Psoas muscle (tissue), 7 donors: ENCODE measurements at regions not wholly inside any gene's neighbourhood (a gene's known extent, or its start where the extent isn't known, plus 50 kb on each side); places are given as distances from the start of the nearest gene placed in this dataset.

Source experiments
- ATAC-seq, 4 donors: fragments of 200-7000 bp; cut with Tn5 transposase; one replicate each; pipeline ENCODE4 v1.9.1; 2020; ENCODE audit warnings: moderate library complexity in 3 of 4, mild to moderate bottlenecking in 2 of 4
- DNase-seq, 2 donors: peaks; one replicate each; pipeline ENCODE4 v3.0.0-alpha.2; 2020
- H3K27ac ChIP-seq: fragments of 200-600 bp; one replicate; pipeline ENCODE4 v1.8.0; 2022
- H3K27me3 ChIP-seq, 3 donors: fragments of 200-600 bp in 1 of 3; one replicate each; pipeline versions ENCODE4 v1.6.1 to v1.8.0; 2013 to 2022; ENCODE audit warnings: low read length in 2 of 3, mild to moderate bottlenecking in 2 of 3, moderate library complexity in 1 of 3; ENCODE audit not compliant: insufficient read depth in 3 of 3
- H3K36me3 ChIP-seq, 2 donors: fragments of 200-600 bp in 1 of 2; one replicate each; pipeline versions ENCODE4 v1.6.1 to v1.8.0; 2013 to 2022; ENCODE audit warnings: low read depth in 1 of 2, mild to moderate bottlenecking in 1 of 2, moderate library complexity in 1 of 2; ENCODE audit not compliant: insufficient read depth in 1 of 2
- H3K4me1 ChIP-seq: fragments of 200-600 bp; one replicate; pipeline ENCODE4 v1.8.0; 2022
- H3K4me3 ChIP-seq: fragments of 200-600 bp; one replicate; pipeline ENCODE4 v1.8.0; 2022; ENCODE audit warnings: mild to moderate bottlenecking
- H3K9me3 ChIP-seq: fragments of 200-600 bp; one replicate; pipeline ENCODE4 v1.8.0; 2022
- CTCF ChIP-seq: fragments of 200-600 bp; IDR thresholded peaks from one replicate; pipeline ENCODE4 v1.8.0; 2022; ENCODE audit warnings: antibody characterized with exemption
- WGBS, 3 donors: extraction: QIAGEN DNeasy Blood & Tissue Kit; methylation state at CpG; one replicate each; pipeline versions ENCODE4 v1.1.6 to v1.1.7; 2013; 5-methylcytosine and 5-hydroxymethylcytosine counted together
- intact Hi-C, 2 donors: fragments of 100-400 bp; cut with DNase I; formaldehyde crosslinking; loops; one replicate each; pipeline versions ENCODE4 v1.11.0 to v1.14.2; 2022
- donor health status: healthy with polysubstance abuse.
- donor health status: DM: no; HTN: no; CAD: no; lungs with moderate emphysema.
- donor health status: Bipolar disorder and iron deficiency.
- donor health status: healthy.
- donor health status: DM: yes; HTN: yes; CAD: no.
- donor health status: DM: no; HTN: no; CAD: no.
- donor health status: DM: yes; HTN: yes; CAD: no.

GRCh38 chr5:61637566-61637965 lies 305.5 kb downstream of the ZSWIM6 start:
- intact Hi-C loops: no loop called here
- ATAC-seq: no peak
- no peak overlapping the region for H3K27ac ChIP-seq

GRCh38 chr5:61638476-61638875 lies 306.4 kb downstream of the ZSWIM6 start:
- Histone ChIP-seq H3K27ac (no peak overlapping the region), H3K27me3 (no peaks in the 10 kb centered on the region), H3K4me1 (no peaks in the 10 kb centered on the region), H3K36me3 (no peaks in the 10 kb centered on the region), H3K9me3 (no peaks in the 10 kb centered on the region), H3K4me3 (no peak overlapping the region)
- WGBS, 3 donors: 37 to 39% (median 39%) methylated on average over 5 of the region's 5 CpGs
- ATAC-seq: peak; percentile 33 to 61 (median 50)
- no peak for TF ChIP-seq CTCF
- intact Hi-C loops: no loop called here
- no peak for DNase-seq

More at GRCh38 chr5:61637566-61637965, 305.5 kb downstream of the ZSWIM6 start:
- no peaks in the 10 kb centered on the region for H3K36me3 ChIP-seq
- H3K4me3 ChIP-seq: no peak overlapping the region
- TF ChIP-seq CTCF: no peak
- no peaks in the 10 kb centered on the region for H3K9me3 ChIP-seq
- H3K27me3 ChIP-seq: no peaks in the 10 kb centered on the region
- no peak for DNase-seq
- no peaks in the 10 kb centered on the region for H3K4me1 ChIP-seq

- no peak overlapping the region for H3K4me3 ChIP-seq
- 84 to 90% (median 84%) methylated on average over 7 of the region's 7 CpGs for WGBS, 3 donors
- H3K36me3 ChIP-seq: no peaks in the 10 kb centered on the region
- ATAC-seq (no peak), DNase-seq (no peak)
- intact Hi-C loops: no loop called here
- no peaks in the 10 kb centered on the region for H3K9me3 ChIP-seq
- no peak overlapping the region for H3K27ac ChIP-seq
- no peak for TF ChIP-seq CTCF
- H3K27me3 ChIP-seq: no peaks in the 10 kb centered on the region
- no peaks in the 10 kb centered on the region for H3K4me1 ChIP-seq
Observed at GRCh38 chr5:61640179-61641021, 308.3 kb downstream of the ZSWIM6 start.

GRCh38 chr5:61641748-61642565 lies 309.9 kb downstream of the ZSWIM6 start:
- no peak for ATAC-seq

More at GRCh38 chr5:61641748-61642565, 309.9 kb downstream of the ZSWIM6 start:
- WGBS, 3 donors: 74 to 78% (median 77%) methylated on average over 7 of the region's 7 CpGs
- Histone ChIP-seq H3K36me3 (no peaks in the 10 kb centered on the region), H3K27ac (no peak overlapping the region), H3K9me3 (no peaks in the 10 kb centered on the region), H3K4me3 (no peak overlapping the region), H3K27me3 (no peaks in the 10 kb centered on the region), H3K4me1 (no peaks in the 10 kb centered on the region)
- no peak for DNase-seq
- intact Hi-C loops: no loop called here
- TF ChIP-seq CTCF: no peak
